WTC11 (cell line): ENCODE measurements at regions not wholly inside any gene's neighbourhood (a gene's known extent, or its start where the extent isn't known, plus 50 kb on each side); places are given as distances from the start of the nearest gene placed in this dataset.

Source experiments
- ATAC-seq: fragments of 200-7000 bp; cut with Tn5 transposase; 2 replicates; pipeline ENCODE4 v1.10.0; 2021; ENCODE audit warnings: mild to moderate bottlenecking, moderate library complexity
- CTCF ChIA-PET: fragments of 300-600 bp; sonication (Branson Sonifier 250); formaldehyde crosslinking; loops from one replicate; lab custom pipeline; 2021; ENCODE audit warnings: antibody characterized with exemption; lab: Charles Lee
- POLR2A ChIA-PET: fragments of 350-600 bp; sonication (Branson Sonifier 250); formaldehyde crosslinking; loops from one replicate; lab custom pipeline; 2021; ENCODE audit warnings: antibody characterized with exemption; lab: Charles Lee
- DNase-seq: peaks from one replicate; pipeline ENCODE4 v3.0.0; 2021; ENCODE audit warnings: low spot score
- H3K27ac Mint-ChIP-seq: 2 replicates; pipeline ENCODE4 v1.8.0; 2021; ENCODE audit warnings: mixed read lengths
- H3K27me3 Mint-ChIP-seq: 2 replicates; pipeline ENCODE4 v1.8.0; 2021; ENCODE audit warnings: low read depth, mild to moderate bottlenecking, moderate library complexity, mixed read lengths
- H3K36me3 Mint-ChIP-seq: 2 replicates; pipeline ENCODE4 v1.8.0; 2021; ENCODE audit warnings: mixed read lengths
- H3K4me1 Mint-ChIP-seq: 2 replicates; pipeline ENCODE4 v1.8.0; 2022; ENCODE audit warnings: mixed read lengths
- H3K4me3 Mint-ChIP-seq: 2 replicates; pipeline ENCODE4 v1.8.0; 2021; ENCODE audit warnings: mild to moderate bottlenecking, moderate library complexity, mixed read lengths
- H3K9me3 Mint-ChIP-seq: 2 replicates; pipeline ENCODE4 v1.8.0; 2021; ENCODE audit warnings: mixed read lengths
- ATF1 ChIP-seq: sonication (generic); formaldehyde crosslinking; IDR thresholded peaks from 2 replicates; pipeline ENCODE4 v1.8.1; 2023; ENCODE audit warnings: mild to moderate bottlenecking, moderate library complexity, missing genetic modification reagents
- CREB1 ChIP-seq: sonication (generic); formaldehyde crosslinking; IDR thresholded peaks from 2 replicates; pipeline ENCODE4 v1.8.0; 2023; ENCODE audit warnings: mild to moderate bottlenecking, missing genetic modification reagents
- FOXP1 ChIP-seq: sonication (generic); formaldehyde crosslinking; IDR thresholded peaks from 2 replicates; pipeline ENCODE4 v1.8.0; 2022; ENCODE audit warnings: missing genetic modification reagents, mild to moderate bottlenecking, moderate library complexity, borderline replicate concordance
- GABPB1 ChIP-seq: sonication (generic); formaldehyde crosslinking; IDR thresholded peaks from 2 replicates; pipeline ENCODE4 v1.8.1; 2023; ENCODE audit warnings: mild to moderate bottlenecking, missing genetic modification reagents
- GRHL2 ChIP-seq: fragments of 250-450 bp; sonication (Bioruptor Pico); IDR thresholded peaks from 2 replicates; pipeline ENCODE4 v1.8.0; 2022; ENCODE audit warnings: mild to moderate bottlenecking, moderate library complexity; ENCODE audit not compliant: insufficient replicate concordance, severe bottlenecking
- IRF2 ChIP-seq: sonication (generic); formaldehyde crosslinking; IDR thresholded peaks from 2 replicates; pipeline ENCODE4 v1.8.0; 2022; ENCODE audit warnings: low read depth, missing genetic modification reagents, borderline replicate concordance
- NFATC4 ChIP-seq: fragments of 250-450 bp; sonication (Bioruptor Pico); IDR thresholded peaks from 2 replicates; pipeline ENCODE4 v1.9.0; 2021; ENCODE audit warnings: mild to moderate bottlenecking
- NFE2L1 ChIP-seq: sonication (generic); formaldehyde crosslinking; IDR thresholded peaks from 2 replicates; pipeline ENCODE4 v1.8.1; 2023; ENCODE audit warnings: missing genetic modification reagents
- NFYB ChIP-seq: sonication (generic); formaldehyde crosslinking; conservative IDR thresholded peaks from 2 replicates; pipeline ENCODE4 v1.8.0; 2022; ENCODE audit warnings: low read depth, missing genetic modification reagents
- NR3C1 ChIP-seq: sonication (generic); formaldehyde crosslinking; conservative IDR thresholded peaks from 2 replicates; pipeline ENCODE4 v1.8.1; 2023; ENCODE audit warnings: low read depth, mild to moderate bottlenecking, missing genetic modification reagents
- OVOL2 ChIP-seq: fragments of 250-450 bp; sonication (Bioruptor Pico); IDR thresholded peaks from 2 replicates; pipeline ENCODE4 v1.9.0; 2021; ENCODE audit warnings: mild to moderate bottlenecking, borderline replicate concordance
- ZNF396 ChIP-seq: fragments of 250-450 bp; sonication (Bioruptor Pico); IDR thresholded peaks from 2 replicates; pipeline ENCODE4 v1.8.0; 2021; ENCODE audit warnings: mild to moderate bottlenecking, moderate library complexity, borderline replicate concordance
- TF ChIP-seq, protein P1 (sequence below): sonication (generic); formaldehyde crosslinking; IDR thresholded peaks from 2 replicates; pipeline ENCODE4 v1.8.0; 2023; ENCODE audit warnings: missing genetic modification reagents, mild to moderate bottlenecking, borderline replicate concordance
- TF ChIP-seq, protein P2 (sequence below): sonication (generic); formaldehyde crosslinking; IDR thresholded peaks from 2 replicates; pipeline ENCODE4 v1.8.1; 2022; ENCODE audit warnings: missing genetic modification reagents, borderline replicate concordance
- TF ChIP-seq, protein P3 (sequence below): sonication (generic); formaldehyde crosslinking; IDR thresholded peaks from 2 replicates; pipeline ENCODE4 v1.8.1; 2023; ENCODE audit warnings: mild to moderate bottlenecking, missing genetic modification reagents
- TF ChIP-seq, protein P4 (sequence below): sonication (generic); formaldehyde crosslinking; conservative IDR thresholded peaks from 2 replicates; pipeline ENCODE4 v1.8.1; 2023; ENCODE audit warnings: mild to moderate bottlenecking, low read depth, missing genetic modification reagents, moderate library complexity
- TF ChIP-seq, protein P5 (sequence below): fragments of 250-450 bp; sonication (Bioruptor Pico); conservative IDR thresholded peaks from 2 replicates; pipeline ENCODE4 v1.9.0; 2021; ENCODE audit warnings: mild to moderate bottlenecking

DNA sequence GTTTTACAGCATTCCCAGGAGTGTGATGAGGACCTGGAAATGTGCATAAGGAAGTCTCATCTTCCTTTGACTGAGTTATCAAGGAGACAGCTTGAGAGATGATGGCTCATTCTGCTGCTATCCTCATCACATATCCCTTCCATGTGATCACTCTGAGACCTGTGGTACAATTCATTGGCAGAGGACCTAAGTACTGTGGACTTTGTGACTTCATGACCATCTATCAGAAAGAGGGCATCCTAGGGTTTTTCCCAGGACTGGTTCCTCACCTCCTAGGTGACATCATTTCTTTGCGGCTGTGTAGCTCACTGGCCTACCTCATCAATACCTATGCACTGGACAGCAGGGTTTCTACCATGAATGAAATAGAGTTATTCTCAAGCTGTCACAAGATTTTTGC is 172.1 kb upstream of the PLEKHG7 start:
- DNase-seq (no peak), ATAC-seq (no peak)
- Mint-ChIP-seq H3K9me3 (no peaks in the 10 kb centered on the region), H3K4me1 (no peaks in the 10 kb centered on the region), H3K36me3 (no peaks in the 10 kb centered on the region), H3K27ac (no peak overlapping the region), H3K27me3 (no peaks in the 10 kb centered on the region), H3K4me3 (no peak overlapping the region)
- TF ChIP-seq NR3C1 (CRISPR knock-in tag): no peak
- TF ChIP-seq, protein P1, sequence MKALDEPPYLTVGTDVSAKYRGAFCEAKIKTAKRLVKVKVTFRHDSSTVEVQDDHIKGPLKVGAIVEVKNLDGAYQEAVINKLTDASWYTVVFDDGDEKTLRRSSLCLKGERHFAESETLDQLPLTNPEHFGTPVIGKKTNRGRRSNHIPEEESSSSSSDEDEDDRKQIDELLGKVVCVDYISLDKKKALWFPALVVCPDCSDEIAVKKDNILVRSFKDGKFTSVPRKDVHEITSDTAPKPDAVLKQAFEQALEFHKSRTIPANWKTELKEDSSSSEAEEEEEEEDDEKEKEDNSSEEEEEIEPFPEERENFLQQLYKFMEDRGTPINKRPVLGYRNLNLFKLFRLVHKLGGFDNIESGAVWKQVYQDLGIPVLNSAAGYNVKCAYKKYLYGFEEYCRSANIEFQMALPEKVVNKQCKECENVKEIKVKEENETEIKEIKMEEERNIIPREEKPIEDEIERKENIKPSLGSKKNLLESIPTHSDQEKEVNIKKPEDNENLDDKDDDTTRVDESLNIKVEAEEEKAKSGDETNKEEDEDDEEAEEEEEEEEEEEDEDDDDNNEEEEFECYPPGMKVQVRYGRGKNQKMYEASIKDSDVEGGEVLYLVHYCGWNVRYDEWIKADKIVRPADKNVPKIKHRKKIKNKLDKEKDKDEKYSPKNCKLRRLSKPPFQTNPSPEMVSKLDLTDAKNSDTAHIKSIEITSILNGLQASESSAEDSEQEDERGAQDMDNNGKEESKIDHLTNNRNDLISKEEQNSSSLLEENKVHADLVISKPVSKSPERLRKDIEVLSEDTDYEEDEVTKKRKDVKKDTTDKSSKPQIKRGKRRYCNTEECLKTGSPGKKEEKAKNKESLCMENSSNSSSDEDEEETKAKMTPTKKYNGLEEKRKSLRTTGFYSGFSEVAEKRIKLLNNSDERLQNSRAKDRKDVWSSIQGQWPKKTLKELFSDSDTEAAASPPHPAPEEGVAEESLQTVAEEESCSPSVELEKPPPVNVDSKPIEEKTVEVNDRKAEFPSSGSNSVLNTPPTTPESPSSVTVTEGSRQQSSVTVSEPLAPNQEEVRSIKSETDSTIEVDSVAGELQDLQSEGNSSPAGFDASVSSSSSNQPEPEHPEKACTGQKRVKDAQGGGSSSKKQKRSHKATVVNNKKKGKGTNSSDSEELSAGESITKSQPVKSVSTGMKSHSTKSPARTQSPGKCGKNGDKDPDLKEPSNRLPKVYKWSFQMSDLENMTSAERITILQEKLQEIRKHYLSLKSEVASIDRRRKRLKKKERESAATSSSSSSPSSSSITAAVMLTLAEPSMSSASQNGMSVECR (CRISPR knock-in tag): no peak
- TF ChIP-seq FOXP1: no peak
- TF ChIP-seq, protein P2, sequence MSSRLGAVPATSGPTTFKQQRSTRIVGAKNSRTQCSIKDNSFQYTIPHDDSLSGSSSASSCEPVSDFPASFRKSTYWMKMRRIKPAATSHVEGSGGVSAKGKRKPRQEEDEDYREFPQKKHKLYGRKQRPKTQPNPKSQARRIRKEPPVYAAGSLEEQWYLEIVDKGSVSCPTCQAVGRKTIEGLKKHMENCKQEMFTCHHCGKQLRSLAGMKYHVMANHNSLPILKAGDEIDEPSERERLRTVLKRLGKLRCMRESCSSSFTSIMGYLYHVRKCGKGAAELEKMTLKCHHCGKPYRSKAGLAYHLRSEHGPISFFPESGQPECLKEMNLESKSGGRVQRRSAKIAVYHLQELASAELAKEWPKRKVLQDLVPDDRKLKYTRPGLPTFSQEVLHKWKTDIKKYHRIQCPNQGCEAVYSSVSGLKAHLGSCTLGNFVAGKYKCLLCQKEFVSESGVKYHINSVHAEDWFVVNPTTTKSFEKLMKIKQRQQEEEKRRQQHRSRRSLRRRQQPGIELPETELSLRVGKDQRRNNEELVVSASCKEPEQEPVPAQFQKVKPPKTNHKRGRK (CRISPR knock-in tag): no peak
- TF ChIP-seq, protein P3, sequence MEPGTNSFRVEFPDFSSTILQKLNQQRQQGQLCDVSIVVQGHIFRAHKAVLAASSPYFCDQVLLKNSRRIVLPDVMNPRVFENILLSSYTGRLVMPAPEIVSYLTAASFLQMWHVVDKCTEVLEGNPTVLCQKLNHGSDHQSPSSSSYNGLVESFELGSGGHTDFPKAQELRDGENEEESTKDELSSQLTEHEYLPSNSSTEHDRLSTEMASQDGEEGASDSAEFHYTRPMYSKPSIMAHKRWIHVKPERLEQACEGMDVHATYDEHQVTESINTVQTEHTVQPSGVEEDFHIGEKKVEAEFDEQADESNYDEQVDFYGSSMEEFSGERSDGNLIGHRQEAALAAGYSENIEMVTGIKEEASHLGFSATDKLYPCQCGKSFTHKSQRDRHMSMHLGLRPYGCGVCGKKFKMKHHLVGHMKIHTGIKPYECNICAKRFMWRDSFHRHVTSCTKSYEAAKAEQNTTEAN: no peak
- no peak for TF ChIP-seq ZNF396
- no peak for TF ChIP-seq NFYB (CRISPR knock-in tag)
- TF ChIP-seq NFATC4 (CRISPR knock-in tag): no peak
- TF ChIP-seq OVOL2 (CRISPR knock-in tag): no peak
- TF ChIP-seq, protein P4, sequence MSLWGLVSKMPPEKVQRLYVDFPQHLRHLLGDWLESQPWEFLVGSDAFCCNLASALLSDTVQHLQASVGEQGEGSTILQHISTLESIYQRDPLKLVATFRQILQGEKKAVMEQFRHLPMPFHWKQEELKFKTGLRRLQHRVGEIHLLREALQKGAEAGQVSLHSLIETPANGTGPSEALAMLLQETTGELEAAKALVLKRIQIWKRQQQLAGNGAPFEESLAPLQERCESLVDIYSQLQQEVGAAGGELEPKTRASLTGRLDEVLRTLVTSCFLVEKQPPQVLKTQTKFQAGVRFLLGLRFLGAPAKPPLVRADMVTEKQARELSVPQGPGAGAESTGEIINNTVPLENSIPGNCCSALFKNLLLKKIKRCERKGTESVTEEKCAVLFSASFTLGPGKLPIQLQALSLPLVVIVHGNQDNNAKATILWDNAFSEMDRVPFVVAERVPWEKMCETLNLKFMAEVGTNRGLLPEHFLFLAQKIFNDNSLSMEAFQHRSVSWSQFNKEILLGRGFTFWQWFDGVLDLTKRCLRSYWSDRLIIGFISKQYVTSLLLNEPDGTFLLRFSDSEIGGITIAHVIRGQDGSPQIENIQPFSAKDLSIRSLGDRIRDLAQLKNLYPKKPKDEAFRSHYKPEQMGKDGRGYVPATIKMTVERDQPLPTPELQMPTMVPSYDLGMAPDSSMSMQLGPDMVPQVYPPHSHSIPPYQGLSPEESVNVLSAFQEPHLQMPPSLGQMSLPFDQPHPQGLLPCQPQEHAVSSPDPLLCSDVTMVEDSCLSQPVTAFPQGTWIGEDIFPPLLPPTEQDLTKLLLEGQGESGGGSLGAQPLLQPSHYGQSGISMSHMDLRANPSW: no peak
- TF ChIP-seq IRF2 (CRISPR knock-in tag): no peak
- no peak for TF ChIP-seq GRHL2 (CRISPR knock-in tag)
- TF ChIP-seq NFE2L1: no peak
- TF ChIP-seq GABPB1: no peak
- POLR2A ChIA-PET: interaction anchor here (0.6 kb wide), 1 partner anchor 167 kb away, joined by 3 read pairs; no protein-coding TSS in a partner anchor
- CTCF ChIA-PET: no interaction called here

DNA sequence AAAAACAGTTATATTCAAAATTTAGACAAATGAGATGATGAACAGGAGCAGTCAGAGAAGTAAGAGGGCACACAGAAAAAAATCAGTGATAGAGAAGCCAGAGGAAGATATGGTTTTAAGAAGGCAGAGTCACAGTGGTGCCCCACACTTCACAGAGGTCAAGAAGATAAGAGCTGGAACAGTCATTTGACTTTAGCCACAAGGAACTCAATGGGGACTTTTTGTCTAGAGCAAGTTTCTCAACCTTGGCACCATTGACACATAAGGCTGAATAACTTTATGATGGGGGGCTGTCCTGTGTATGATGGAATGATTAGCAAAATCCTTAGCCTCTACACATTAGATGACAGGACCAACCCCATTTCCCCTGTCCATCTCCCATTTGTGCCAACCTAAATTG is 172.8 kb upstream of the PLEKHG7 start:
- ChIA-PET CTCF (no interaction called here), POLR2A (no interaction called here)
- H3K36me3 Mint-ChIP-seq: no peaks in the 10 kb centered on the region
- TF ChIP-seq, protein P5, sequence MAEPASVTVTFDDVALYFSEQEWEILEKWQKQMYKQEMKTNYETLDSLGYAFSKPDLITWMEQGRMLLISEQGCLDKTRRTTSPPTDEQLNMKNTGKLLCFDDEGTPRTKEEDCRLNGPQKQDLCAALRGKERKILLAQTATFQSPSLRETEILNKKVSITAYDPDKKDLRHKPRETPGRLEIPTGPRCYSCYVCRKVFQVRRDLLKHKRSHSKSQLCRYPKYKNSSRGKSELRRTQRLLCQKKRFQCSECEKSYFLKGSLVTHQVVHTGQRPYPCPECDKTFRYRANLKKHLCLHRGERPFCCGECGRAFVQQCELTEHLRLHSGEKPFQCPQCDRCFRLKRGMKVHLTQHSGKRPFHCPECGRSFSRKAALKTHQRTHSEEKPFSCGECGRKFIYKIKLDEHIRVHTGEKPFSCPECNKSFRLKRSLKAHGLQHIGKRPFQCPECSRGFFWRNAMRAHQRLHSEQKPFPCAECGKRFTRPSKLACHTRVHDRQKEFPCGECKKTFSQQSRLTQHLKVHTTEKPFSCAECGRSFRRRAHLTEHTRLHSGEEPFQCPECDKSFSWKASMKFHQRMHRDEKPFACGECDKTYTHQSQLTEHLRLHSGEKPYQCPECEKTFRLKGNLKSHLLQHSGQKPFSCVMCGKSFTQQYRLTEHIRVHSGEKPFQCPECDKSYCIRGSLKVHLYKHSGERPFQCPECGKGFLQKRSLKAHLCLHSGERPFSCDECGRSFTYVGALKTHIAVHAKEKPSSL (CRISPR knock-in tag): no peak
- TF ChIP-seq ATF1 (CRISPR knock-in tag) (no peak), CREB1 (CRISPR knock-in tag) (no peak)
- DNase-seq (no peak), ATAC-seq (no peak)
- H3K4me3 Mint-ChIP-seq: no peak overlapping the region
- H3K4me1 Mint-ChIP-seq: no peaks in the 10 kb centered on the region
- H3K9me3 Mint-ChIP-seq: no peaks in the 10 kb centered on the region
- no peaks in the 10 kb centered on the region for H3K27me3 Mint-ChIP-seq
- H3K27ac Mint-ChIP-seq: no peak overlapping the region
